OCI-LY7 (cell line): ENCODE measurements at regions not wholly inside any gene's neighbourhood (a gene's known extent, or its start where the extent isn't known, plus 50 kb on each side); places are given as distances from the start of the nearest gene placed in this dataset.

Experiments used
- CTCF ChIP-seq: fragments of 200-600 bp; sonication (generic); conservative IDR thresholded peaks from 2 replicates; pipeline ENCODE4 v1.5.1; 2014; ENCODE audit warnings: mild to moderate bottlenecking, antibody characterized with exemption, low read length, moderate library complexity, mixed read lengths
- EZH2phosphoT487 ChIP-seq: fragments of 200-600 bp; sonication (generic); IDR thresholded peaks from 2 replicates; pipeline ENCODE4 v1.6.1; 2018; ENCODE audit warnings: low read depth, borderline replicate concordance, mild to moderate bottlenecking, mixed run types, antibody characterized with exemption, low read length, moderate library complexity, mixed read lengths

DNA sequence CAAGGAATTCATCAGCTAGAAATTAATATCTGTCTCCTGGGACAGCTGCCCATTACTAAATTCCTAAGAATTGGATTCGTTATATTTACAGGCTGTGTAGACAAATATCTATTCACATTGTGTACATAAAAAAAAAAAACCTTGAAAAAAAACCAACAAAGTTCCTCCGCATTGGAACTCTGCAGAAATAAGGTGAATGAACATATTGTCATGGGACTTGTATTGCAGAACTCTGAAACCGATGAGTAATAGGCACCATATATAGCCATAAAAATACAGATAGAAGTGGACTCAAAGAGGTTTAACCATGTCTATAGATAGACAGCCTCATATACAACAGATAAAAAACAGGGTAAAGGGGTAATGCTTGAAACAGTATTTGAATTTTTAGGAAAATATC, 909.9 kb upstream of the CHAC2 start:
- no peak for TF ChIP-seq CTCF
- no peak for TF ChIP-seq EZH2phosphoT487
